ENCODE measurements at regions not wholly inside any gene's neighbourhood (a gene's known extent, or its start where the extent isn't known, plus 50 kb on each side); places are given as distances from the start of the nearest gene placed in this dataset.

GRCh38 chr4:170729897-170730296 lies 640.1 kb upstream of the AADAT start:
- Mint-ChIP-seq H3K4me1 (no peaks in the 10 kb centered on the region), H3K4me3 (no peak overlapping the region), H3K27me3 (ENCODE audit: low read depth in 2 of 2) (no peaks in the 10 kb centered on the region), H3K27ac (no peak overlapping the region), H3K9me3 (peaks cover 6 to 10% of the 10 kb centered on the region in 2 donors), H3K36me3 (no peaks in the 10 kb centered on the region)
- Histone ChIP-seq H3K4me1 (ENCODE audit: control insufficient read depth, insufficient read depth, low read length) (no peaks in the 10 kb centered on the region), H3K27ac (ENCODE audit: low read length) (no peak overlapping the region), H3K9me3 (ENCODE audit: control insufficient read depth, insufficient read depth, low read length) (no peaks in the 10 kb centered on the region), H3K36me3 (ENCODE audit: control insufficient read depth, insufficient read depth, low read length) (no peaks in the 10 kb centered on the region), H3K27me3 (ENCODE audit: control insufficient read depth, insufficient read depth, low read length) (no peaks in the 10 kb centered on the region), H3K4me3 (ENCODE audit: low read length) (no peak overlapping the region)
- intact Hi-C loops (cut with micrococcal nuclease): no loop called here
- no peak for TF ChIP-seq CTCF (IDR thresholded peaks at IDR 0.05)
- ATAC-seq: no peak
- 43% methylated on average over 2 of the region's 3 CpGs for WGBS (ENCODE audit: insufficient coverage)
- no peak for DNase-seq

- H3K36me3 Mint-ChIP-seq: no peaks in the 10 kb centered on the region
- DNase-seq (no peak), ATAC-seq (no peak)
- no peaks in the 10 kb centered on the region for H3K27me3 Mint-ChIP-seq (ENCODE audit: low read depth in 2 of 2)
- H3K4me3 ChIP-seq (ENCODE audit: low read length): no peak overlapping the region
- no peaks in the 10 kb centered on the region for H3K4me1 ChIP-seq (ENCODE audit: control insufficient read depth, insufficient read depth, low read length)
- no peak overlapping the region for H3K27ac ChIP-seq (ENCODE audit: low read length)
- no peaks in the 10 kb centered on the region for H3K4me1 Mint-ChIP-seq
- H3K9me3 ChIP-seq (ENCODE audit: control insufficient read depth, insufficient read depth, low read length): no peaks in the 10 kb centered on the region
- 19% methylated on average over 4 of the region's 4 CpGs for WGBS (ENCODE audit: insufficient coverage)
- no peak for TF ChIP-seq CTCF (IDR thresholded peaks at IDR 0.05)
- H3K9me3 Mint-ChIP-seq: peaks cover 6 to 10% of the 10 kb centered on the region in 2 donors
- intact Hi-C loops (cut with micrococcal nuclease): no loop called here
- no peak overlapping the region for H3K27ac Mint-ChIP-seq
- H3K27me3 ChIP-seq (ENCODE audit: control insufficient read depth, insufficient read depth, low read length): no peaks in the 10 kb centered on the region
- no peak overlapping the region for H3K4me3 Mint-ChIP-seq
- no peaks in the 10 kb centered on the region for H3K36me3 ChIP-seq (ENCODE audit: control insufficient read depth, insufficient read depth, low read length)
Observed at GRCh38 chr4:170729236-170729635, 639.5 kb upstream of the AADAT start.

- no peak overlapping the region for H3K4me3 ChIP-seq (ENCODE audit: low read length)
- H3K4me1 Mint-ChIP-seq: no peaks in the 10 kb centered on the region
- H3K36me3 Mint-ChIP-seq: no peaks in the 10 kb centered on the region
- no peaks in the 10 kb centered on the region for H3K9me3 ChIP-seq (ENCODE audit: control insufficient read depth, insufficient read depth, low read length)
- H3K36me3 ChIP-seq (ENCODE audit: control insufficient read depth, insufficient read depth, low read length): no peaks in the 10 kb centered on the region
- no peaks in the 10 kb centered on the region for H3K27me3 Mint-ChIP-seq (ENCODE audit: low read depth in 2 of 2)
- intact Hi-C loops (cut with micrococcal nuclease): no loop called here
- H3K4me1 ChIP-seq (ENCODE audit: control insufficient read depth, insufficient read depth, low read length): no peaks in the 10 kb centered on the region
- H3K4me3 Mint-ChIP-seq: no peak overlapping the region
- no peak overlapping the region for H3K27ac Mint-ChIP-seq
- WGBS (ENCODE audit: insufficient coverage): no CpG with 5 or more reads among the region's 1 CpG
- no peak overlapping the region for H3K27ac ChIP-seq (ENCODE audit: low read length)
- DNase-seq (no peak), ATAC-seq (no peak)
- no peak for TF ChIP-seq CTCF (IDR thresholded peaks at IDR 0.05)
- peaks cover 4 to 5% of the 10 kb centered on the region in 2 donors for H3K9me3 Mint-ChIP-seq
- H3K27me3 ChIP-seq (ENCODE audit: control insufficient read depth, insufficient read depth, low read length): no peaks in the 10 kb centered on the region
Observed at GRCh38 chr4:170724191-170724590, 634.4 kb upstream of the AADAT start.

- no peaks in the 10 kb centered on the region for H3K9me3 ChIP-seq (ENCODE audit: control insufficient read depth, insufficient read depth, low read length)
- H3K4me3 Mint-ChIP-seq: no peak overlapping the region
- H3K36me3 ChIP-seq (ENCODE audit: control insufficient read depth, insufficient read depth, low read length): no peaks in the 10 kb centered on the region
- H3K9me3 Mint-ChIP-seq: peaks cover 4 to 5% of the 10 kb centered on the region in 2 donors
- H3K27me3 ChIP-seq (ENCODE audit: control insufficient read depth, insufficient read depth, low read length): no peaks in the 10 kb centered on the region
- WGBS (ENCODE audit: insufficient coverage): 92% methylated on average over 1 of the region's 2 CpGs
- no peaks in the 10 kb centered on the region for H3K4me1 Mint-ChIP-seq
- no peak overlapping the region for H3K27ac Mint-ChIP-seq
- H3K36me3 Mint-ChIP-seq: no peaks in the 10 kb centered on the region
- H3K27ac ChIP-seq (ENCODE audit: low read length): no peak overlapping the region
- ATAC-seq: no peak
- no peaks in the 10 kb centered on the region for H3K27me3 Mint-ChIP-seq (ENCODE audit: low read depth in 2 of 2)
- H3K4me3 ChIP-seq (ENCODE audit: low read length): no peak overlapping the region
- no peak for DNase-seq
- intact Hi-C loops (cut with micrococcal nuclease): no loop called here
- no peaks in the 10 kb centered on the region for H3K4me1 ChIP-seq (ENCODE audit: control insufficient read depth, insufficient read depth, low read length)
- no peak for TF ChIP-seq CTCF (IDR thresholded peaks at IDR 0.05)
Observed at GRCh38 chr4:170723171-170723570, 633.4 kb upstream of the AADAT start.
